Fibroblast of gingiva (primary cell): ENCODE measurements at regions not wholly inside any gene's neighbourhood (a gene's known extent, or its start where the extent isn't known, plus 50 kb on each side); places are given as distances from the start of the nearest gene placed in this dataset.

Experiments used
- DNase-seq: peaks from one replicate; pipeline ENCODE4 v3.0.0-alpha.2; 2011; ENCODE audit warnings: low read depth

- no peak for DNase-seq
Observed at GRCh38 chr2:22596306-22596705, 788.7 kb upstream of the KLHL29 start.

- no peak for DNase-seq
Observed at GRCh38 chr2:22600156-22600555, 784.8 kb upstream of the KLHL29 start.

DNA sequence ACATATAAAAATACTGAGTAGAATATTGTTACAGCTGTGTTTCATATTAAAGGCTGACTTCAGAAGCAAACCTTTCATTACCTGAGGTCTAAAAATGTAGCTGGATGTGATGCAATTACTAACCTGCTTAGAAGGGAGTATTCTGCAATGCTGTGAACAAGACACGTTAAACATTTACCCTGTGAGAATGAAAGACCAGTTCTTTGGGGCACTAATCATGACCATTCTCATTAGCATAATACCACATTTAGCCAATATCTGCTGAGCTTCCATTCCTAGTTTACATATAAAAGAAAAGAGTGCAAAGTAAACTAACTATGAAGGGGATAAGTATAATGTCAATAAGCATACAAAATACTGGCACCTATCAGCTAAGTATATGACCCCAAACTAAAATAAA is 784.0 kb upstream of the KLHL29 start:
- DNase-seq, result no peak

GRCh38 chr2:22604136-22604535 is 780.8 kb upstream of the KLHL29 start:
- DNase-seq, result no peak

- DNase-seq, result no peak
Observed at GRCh38 chr2:22616031-22616430, 768.9 kb upstream of the KLHL29 start.

GRCh38 chr2:22623620-22624019 is 761.4 kb upstream of the KLHL29 start:
- no peak for DNase-seq

DNA sequence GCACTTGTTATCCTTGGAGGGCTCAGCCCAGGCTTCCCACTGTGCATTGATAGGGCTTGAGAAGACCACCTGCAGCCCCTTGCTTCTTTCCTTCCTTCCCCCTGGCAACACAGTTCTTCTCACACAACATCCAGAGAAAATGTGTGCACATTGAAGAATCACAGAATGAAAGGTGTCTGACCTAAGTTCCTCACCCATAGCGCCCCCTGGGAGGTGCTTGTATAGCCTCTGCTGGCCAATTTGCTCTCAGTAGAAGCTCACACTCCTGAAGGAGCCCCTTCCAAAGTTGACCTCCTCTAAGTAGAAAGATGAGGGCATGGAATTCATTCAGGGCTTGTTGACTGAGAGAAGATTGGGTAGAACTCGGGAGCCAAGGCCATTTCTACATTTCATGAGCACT is 758.4 kb upstream of the KLHL29 start:
- DNase-seq, result no peak

- DNase-seq, result no peak
Observed at GRCh38 chr2:22628221-22628620, 756.8 kb upstream of the KLHL29 start.

DNA sequence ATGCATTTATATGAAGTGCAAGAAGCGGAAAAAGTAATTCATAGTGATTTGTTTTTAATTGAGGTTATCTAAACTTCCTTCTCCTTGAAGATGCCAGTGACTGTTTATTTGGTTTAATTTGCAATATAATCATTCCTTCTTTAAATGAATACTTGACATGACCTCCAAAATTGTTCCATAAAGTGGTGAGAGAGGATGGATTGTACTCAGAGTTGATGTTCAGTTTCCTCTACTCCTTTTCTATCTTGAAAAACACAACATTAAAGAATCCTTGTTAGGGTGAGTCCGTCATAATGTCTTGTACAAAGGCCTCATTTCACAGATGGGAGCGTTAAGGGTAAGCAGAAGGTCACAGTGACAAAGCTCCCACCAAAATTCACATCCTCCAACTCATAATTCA is 756.1 kb upstream of the KLHL29 start:
- DNase-seq, result no peak

DNA sequence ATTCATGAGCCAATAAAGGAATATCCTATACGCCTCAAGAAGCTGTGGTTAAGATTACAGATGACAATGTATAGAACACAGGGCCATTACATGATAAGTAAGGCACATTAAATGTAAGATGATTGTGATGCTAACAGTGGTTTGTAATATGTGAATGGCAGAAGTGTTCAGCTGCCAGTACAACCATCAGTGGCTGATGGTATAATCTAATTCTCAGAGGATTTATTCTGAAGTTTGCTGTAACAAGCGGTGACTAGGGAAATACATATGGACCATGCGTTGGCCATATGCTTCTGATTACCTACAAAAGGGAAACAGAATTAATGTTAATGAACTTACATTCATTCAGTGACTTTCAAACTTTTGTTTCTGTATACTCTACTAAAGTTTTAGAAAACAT is 750.8 kb upstream of the KLHL29 start:
- DNase-seq, result no peak

- DNase-seq, result no peak
Observed at GRCh38 chr2:22656426-22656825, 728.6 kb upstream of the KLHL29 start.

DNA sequence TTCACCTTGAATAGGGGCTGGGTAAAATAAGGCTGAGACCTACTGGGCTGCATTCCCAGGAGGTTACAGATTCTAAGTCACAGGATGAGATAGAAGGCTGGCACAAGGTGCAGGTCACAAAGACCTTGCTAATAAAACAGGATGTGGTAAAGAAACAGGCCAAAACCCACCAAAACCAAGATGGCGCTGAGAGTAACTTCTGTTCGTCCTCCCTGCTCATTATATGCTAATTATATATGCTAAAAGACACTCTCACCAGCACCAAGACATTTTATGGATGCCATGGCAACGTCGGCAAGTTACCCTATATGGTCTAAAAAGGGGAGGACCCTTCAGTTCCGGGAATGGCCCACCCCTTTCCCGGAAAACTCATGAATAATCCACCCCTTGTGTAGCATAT is 711.5 kb upstream of the KLHL29 start:
- DNase-seq, result no peak

DNA sequence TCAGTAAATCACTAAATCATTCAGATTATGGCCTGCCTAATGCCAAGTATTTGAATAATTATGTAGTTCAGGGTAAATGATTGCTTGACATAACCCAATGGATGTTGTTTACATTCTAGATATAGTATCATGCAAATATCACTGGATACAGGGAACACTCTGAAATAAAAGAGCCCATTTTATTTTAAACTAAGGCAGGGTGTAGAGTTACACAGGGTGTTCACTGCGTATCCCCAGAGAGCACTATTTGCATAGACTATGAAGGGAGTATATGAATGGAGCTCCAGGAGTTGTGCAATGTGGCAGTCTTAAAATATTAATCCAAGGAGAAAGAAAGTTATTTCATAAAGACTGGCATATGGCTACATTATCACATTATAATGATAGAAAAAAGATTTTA is 701.1 kb upstream of the KLHL29 start:
- no peak for DNase-seq

DNA sequence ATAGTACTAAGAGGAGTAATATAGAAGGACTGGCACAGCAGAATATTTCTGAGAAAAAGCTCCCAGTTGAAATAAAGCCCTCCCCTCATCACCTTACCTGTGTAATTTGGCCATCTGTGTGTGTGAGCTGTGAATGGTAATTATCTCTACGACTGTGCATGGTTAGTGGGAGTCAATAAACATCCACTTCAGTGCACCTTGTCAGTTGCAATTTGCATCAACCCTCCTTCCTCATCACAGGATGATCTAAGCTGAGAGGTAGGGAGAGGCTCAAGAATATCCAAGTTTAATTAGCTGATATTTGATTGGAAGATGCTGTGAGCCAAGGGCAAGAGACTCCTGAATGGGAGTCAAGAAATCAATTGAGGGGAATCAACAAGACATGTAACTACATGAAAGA is 694.9 kb upstream of the KLHL29 start:
- DNase-seq, result no peak

DNA sequence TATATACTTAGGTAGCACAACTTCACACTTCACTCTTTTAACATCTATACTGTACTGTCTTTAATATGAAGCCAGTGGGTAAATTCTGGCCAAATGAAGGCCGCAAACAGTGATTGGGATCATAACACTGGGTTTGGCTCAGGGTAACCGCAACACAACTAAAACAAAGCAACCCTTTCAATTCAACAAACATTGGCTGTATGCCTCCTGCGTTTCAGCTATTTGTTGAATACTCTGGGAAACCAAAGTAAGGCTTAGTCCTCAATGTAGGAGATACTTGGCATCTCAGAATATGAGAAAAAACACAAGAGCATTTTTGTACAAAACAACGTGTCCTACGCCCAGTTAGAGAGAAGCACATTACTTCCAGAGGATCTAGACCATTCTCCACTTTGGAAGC is 693.3 kb upstream of the KLHL29 start:
- no peak for DNase-seq

DNA sequence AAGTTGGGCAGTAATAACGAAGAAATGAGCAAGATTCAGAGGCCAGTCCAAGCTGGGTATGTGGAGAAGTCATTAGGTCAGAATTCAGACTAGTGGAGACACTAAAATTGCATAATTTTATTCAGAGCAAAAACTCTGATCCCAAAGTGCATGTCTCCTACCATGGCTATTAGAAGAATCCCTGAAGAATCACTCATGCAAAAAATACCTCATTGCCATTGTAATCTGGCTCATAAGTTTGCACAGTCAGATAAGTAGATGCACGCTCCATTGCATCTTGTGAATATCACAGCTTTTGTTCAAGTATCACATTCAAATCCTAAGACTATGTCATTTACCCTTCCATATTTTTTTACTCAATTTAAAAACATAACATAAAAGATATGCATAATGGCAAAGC is 692.2 kb upstream of the KLHL29 start:
- DNase-seq, result no peak

GRCh38 chr2:22694300-22694699 is 690.7 kb upstream of the KLHL29 start:
- no peak for DNase-seq

DNA sequence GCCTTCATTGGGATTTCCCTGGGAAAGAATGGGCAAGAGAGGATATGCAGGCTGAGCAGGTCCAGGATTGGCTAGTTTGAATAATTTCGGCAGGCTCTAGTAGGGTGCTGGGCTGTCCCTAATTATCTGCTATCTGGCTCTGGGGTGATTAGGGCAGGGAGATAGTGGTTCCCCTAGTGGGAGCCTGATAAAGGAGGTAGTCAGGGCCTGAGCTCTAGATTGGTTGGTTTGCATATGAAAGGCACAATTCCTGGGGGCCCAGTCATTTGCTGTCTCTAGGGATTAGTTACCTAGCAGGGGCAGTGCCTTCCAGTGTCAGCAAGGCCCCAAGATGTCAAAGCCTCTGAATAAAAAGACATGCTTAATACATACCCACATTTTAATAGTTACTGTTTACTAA is 690.1 kb upstream of the KLHL29 start:
- no peak for DNase-seq

GRCh38 chr2:22697054-22697788 is 687.8 kb upstream of the KLHL29 start:
- no peak for DNase-seq

DNA sequence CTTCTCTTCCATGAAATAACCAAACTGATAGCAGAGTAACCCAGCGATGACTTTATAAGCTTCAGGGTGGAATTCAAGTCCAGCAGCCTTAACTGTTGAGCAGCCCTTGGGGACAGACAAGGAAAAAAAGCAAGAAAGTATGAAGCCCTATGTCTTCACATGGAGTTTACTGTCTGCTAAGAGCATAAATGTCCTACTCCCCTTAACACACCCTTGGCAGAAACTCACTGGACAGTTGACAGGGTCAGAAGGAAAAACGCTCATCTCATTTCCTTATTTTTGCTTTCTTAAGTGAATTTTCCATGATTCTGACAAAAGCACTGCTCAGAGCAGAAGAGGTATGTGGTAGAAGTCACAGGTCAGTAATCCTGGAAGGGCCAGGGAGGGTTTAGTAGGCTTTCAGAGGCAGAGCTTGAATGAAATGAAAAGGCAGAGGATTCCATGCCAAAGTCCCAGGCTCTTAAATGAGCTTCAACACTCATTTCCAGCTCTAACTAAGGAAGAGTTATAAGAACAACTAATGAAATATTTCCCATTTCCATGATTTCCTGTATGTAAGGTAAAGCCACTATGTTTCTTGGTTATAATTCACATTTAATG is 683.3 kb upstream of the KLHL29 start:
- DNase-seq, result no peak

GRCh38 chr2:22703286-22703920 is 681.6 kb upstream of the KLHL29 start:
- DNase-seq, result no peak

DNA sequence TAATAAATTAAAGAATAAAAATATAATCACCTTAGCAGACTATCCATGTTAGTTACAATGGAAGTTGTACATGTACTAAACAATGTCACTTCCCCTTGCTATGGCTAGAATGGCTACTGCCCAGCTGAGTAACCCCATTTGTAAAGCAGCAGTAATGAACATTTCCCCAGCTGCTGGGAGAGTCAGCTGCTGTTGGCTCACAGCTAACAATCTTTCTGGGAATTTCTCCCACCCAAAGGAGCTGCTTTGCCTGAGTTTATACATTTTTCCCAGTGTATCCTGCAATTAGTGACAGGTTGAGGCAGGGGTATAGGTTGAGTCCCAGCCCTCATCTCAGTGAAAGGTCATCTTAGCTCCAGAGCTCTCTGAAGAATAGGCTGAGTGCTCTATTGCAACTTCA is 665.6 kb upstream of the KLHL29 start:
- no peak for DNase-seq

- DNase-seq, result no peak
Observed at GRCh38 chr2:22729466-22729865, 655.5 kb upstream of the KLHL29 start.
